OCI-LY1 (cell line): ENCODE measurements at regions not wholly inside any gene's neighbourhood (a gene's known extent, or its start where the extent isn't known, plus 50 kb on each side); places are given as distances from the start of the nearest gene placed in this dataset.

Experiments used
- EZH2 ChIP-seq: fragments of 200-600 bp; sonication (generic), shearing (Covaris generic); IDR thresholded peaks from 2 replicates; pipeline ENCODE4 v1.8.0; 2017; ENCODE audit warnings: borderline replicate concordance, mixed run types, mild to moderate bottlenecking, antibody characterized with exemption, low read length, moderate library complexity, mixed read lengths
- TF ChIP-seq, protein P1 (sequence below): fragments of 200-600 bp; sonication (generic), shearing (Covaris generic); IDR thresholded peaks from 2 replicates; pipeline ENCODE4 v1.5.1; 2017; ENCODE audit warnings: mild to moderate bottlenecking, antibody characterized with exemption, low read length, moderate library complexity, mixed read lengths

DNA sequence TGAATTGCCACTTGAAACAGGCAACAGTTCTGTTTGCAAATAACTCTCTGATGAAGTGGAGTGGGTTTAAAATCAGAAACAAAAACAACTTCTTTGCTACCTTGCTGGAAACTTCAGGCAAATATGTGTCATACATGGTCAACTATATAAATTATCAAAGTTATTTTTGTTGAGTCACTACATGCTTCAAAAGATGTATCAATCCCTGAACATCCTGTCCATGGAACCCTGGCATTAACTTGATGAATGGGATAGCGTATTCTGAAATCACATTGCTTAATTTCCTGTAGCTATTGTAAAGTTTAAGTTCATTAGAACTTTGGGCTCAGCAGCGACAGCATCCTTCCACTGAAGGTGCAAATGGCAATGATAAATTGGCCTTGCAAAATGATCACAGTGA lies 213.6 kb upstream of the MAF start:
- TF ChIP-seq, protein P1, sequence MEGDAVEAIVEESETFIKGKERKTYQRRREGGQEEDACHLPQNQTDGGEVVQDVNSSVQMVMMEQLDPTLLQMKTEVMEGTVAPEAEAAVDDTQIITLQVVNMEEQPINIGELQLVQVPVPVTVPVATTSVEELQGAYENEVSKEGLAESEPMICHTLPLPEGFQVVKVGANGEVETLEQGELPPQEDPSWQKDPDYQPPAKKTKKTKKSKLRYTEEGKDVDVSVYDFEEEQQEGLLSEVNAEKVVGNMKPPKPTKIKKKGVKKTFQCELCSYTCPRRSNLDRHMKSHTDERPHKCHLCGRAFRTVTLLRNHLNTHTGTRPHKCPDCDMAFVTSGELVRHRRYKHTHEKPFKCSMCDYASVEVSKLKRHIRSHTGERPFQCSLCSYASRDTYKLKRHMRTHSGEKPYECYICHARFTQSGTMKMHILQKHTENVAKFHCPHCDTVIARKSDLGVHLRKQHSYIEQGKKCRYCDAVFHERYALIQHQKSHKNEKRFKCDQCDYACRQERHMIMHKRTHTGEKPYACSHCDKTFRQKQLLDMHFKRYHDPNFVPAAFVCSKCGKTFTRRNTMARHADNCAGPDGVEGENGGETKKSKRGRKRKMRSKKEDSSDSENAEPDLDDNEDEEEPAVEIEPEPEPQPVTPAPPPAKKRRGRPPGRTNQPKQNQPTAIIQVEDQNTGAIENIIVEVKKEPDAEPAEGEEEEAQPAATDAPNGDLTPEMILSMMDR = no peak
- TF ChIP-seq EZH2 = no peak
